Mesendoderm (in vitro differentiated cells): ENCODE measurements at regions not wholly inside any gene's neighbourhood (a gene's known extent, or its start where the extent isn't known, plus 50 kb on each side); places are given as distances from the start of the nearest gene placed in this dataset.

Experiments
- DNase-seq: peaks from one replicate; pipeline ENCODE4 v3.0.0; 2013
- H2AK5ac ChIP-seq: 2 replicates; pipeline ENCODE4 v1.6.1; 2013; ENCODE audit warnings: low read length, inconsistent platforms
- H2BK120ac ChIP-seq: 2 replicates; pipeline ENCODE4 v1.6.1; 2013; ENCODE audit warnings: low read depth, mild to moderate bottlenecking, low read length, moderate library complexity, mixed read lengths
- H2BK15ac ChIP-seq: replicated peaks from 2 replicates; pipeline ENCODE4 v1.6.1; 2013; ENCODE audit warnings: low read depth, mild to moderate bottlenecking, moderate library complexity
- H2BK5ac ChIP-seq: 2 replicates; pipeline ENCODE4 v1.6.1; 2013; ENCODE audit warnings: low read length, inconsistent platforms
- H3K18ac ChIP-seq: 2 replicates; pipeline ENCODE4 v1.6.1; 2013; ENCODE audit warnings: mild to moderate bottlenecking, low read length, mixed read lengths
- H3K23ac ChIP-seq: one replicate; pipeline ENCODE4 v1.6.1; 2013; ENCODE audit warnings: low read length
- H3K27ac ChIP-seq: 2 replicates; pipeline ENCODE4 v1.5.1; 2013; ENCODE audit warnings: low read depth, mild to moderate bottlenecking, inconsistent platforms, low read length, moderate library complexity
- H3K27me3 ChIP-seq: 2 replicates; pipeline ENCODE4 v1.6.1; 2013; ENCODE audit warnings: low read length, control low read depth, mild to moderate bottlenecking, inconsistent platforms; ENCODE audit not compliant: insufficient read depth, poor library complexity
- H3K36me3 ChIP-seq: 2 replicates; pipeline ENCODE4 v1.6.1; 2013; ENCODE audit warnings: low read length, inconsistent platforms; ENCODE audit not compliant: control insufficient read depth, insufficient read depth
- H3K4ac ChIP-seq: one replicate; pipeline ENCODE4 v1.6.1; 2013; ENCODE audit warnings: low read depth, mild to moderate bottlenecking, low read length, moderate library complexity
- H3K4me1 ChIP-seq: 2 replicates; pipeline ENCODE4 v1.6.1; 2013; ENCODE audit warnings: low read depth, low read length, inconsistent platforms; ENCODE audit not compliant: control insufficient read depth
- H3K4me2 ChIP-seq: 2 replicates; pipeline ENCODE4 v1.6.1; 2013; ENCODE audit warnings: low read length
- H3K4me3 ChIP-seq: 2 replicates; pipeline ENCODE4 v1.5.1; 2013; ENCODE audit warnings: mild to moderate bottlenecking, low read length
- H3K56ac ChIP-seq: one replicate; pipeline ENCODE4 v1.6.1; 2013; ENCODE audit warnings: low read length
- H3K79me1 ChIP-seq: 2 replicates; pipeline ENCODE4 v1.6.1; 2013; ENCODE audit warnings: low read length, inconsistent platforms
- H3K79me2 ChIP-seq: 2 replicates; pipeline ENCODE4 v1.6.1; 2013; ENCODE audit warnings: mild to moderate bottlenecking, low read length; ENCODE audit not compliant: control insufficient read depth, insufficient read depth
- H3K9ac ChIP-seq: 2 replicates; pipeline ENCODE4 v1.6.1; 2013; ENCODE audit warnings: low read length, inconsistent platforms
- H4K5ac ChIP-seq: one replicate; pipeline ENCODE4 v1.6.1; 2013; ENCODE audit warnings: low read length
- H4K8ac ChIP-seq: one replicate; pipeline ENCODE4 v1.6.1; 2013; ENCODE audit warnings: low read depth, mild to moderate bottlenecking, control low read depth, low read length, moderate library complexity
- WGBS: extraction: QIAGEN DNeasy Blood & Tissue Kit; methylation state at CpG from one replicate; pipeline ENCODE4 v1.1.7; 2013; ENCODE audit warnings: low lambda C conversion rate, missing lambda C conversion rate; ENCODE audit not compliant: insufficient coverage; ENCODE audit errors: extremely low coverage; 5-methylcytosine and 5-hydroxymethylcytosine counted together

DNA sequence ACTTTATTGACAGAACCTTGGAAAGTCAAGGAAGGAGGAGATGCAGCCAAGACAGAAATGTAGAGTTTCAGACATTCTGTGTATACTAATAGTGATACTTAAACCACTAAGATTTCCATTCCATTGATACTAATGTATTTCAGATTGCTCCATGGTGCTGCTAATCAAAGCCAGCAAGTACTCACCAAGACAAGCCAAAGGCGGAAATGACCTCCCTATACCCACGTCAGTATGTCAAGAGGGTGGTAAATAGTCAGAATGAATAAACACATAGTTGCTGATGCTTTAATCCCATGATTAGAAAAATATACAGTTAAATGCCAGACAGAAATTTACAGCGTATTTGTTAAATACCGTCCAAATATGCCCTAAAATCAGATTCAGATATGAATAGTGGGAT is 417.8 kb upstream of the INTU start:
- H4K5ac ChIP-seq: no peak overlapping the region
- no peak overlapping the region for H3K4me2 ChIP-seq
- H3K18ac ChIP-seq: no peak overlapping the region
- no peak overlapping the region for H3K9ac ChIP-seq
- WGBS: no CpG with 5 or more reads among the region's 4 CpGs
- H3K27me3 ChIP-seq: no peaks in the 10 kb centered on the region
- H4K8ac ChIP-seq: no peak overlapping the region
- no peak overlapping the region for H2BK120ac ChIP-seq
- H3K4me3 ChIP-seq: no peak overlapping the region
- peaks cover 1% of the 10 kb centered on the region for H3K4me1 ChIP-seq
- no peak overlapping the region for H2AK5ac ChIP-seq
- H2BK15ac ChIP-seq: no peak overlapping the region
- H3K56ac ChIP-seq: no peak overlapping the region
- H2BK5ac ChIP-seq: no peak overlapping the region
- DNase-seq: no peak
- no peak overlapping the region for H3K27ac ChIP-seq
- H3K79me2 ChIP-seq: no peaks in the 10 kb centered on the region
- H3K79me1 ChIP-seq: no peaks in the 10 kb centered on the region
- H3K4ac ChIP-seq: no peak overlapping the region
- H3K36me3 ChIP-seq: no peaks in the 10 kb centered on the region
- H3K23ac ChIP-seq: no peak overlapping the region

DNA sequence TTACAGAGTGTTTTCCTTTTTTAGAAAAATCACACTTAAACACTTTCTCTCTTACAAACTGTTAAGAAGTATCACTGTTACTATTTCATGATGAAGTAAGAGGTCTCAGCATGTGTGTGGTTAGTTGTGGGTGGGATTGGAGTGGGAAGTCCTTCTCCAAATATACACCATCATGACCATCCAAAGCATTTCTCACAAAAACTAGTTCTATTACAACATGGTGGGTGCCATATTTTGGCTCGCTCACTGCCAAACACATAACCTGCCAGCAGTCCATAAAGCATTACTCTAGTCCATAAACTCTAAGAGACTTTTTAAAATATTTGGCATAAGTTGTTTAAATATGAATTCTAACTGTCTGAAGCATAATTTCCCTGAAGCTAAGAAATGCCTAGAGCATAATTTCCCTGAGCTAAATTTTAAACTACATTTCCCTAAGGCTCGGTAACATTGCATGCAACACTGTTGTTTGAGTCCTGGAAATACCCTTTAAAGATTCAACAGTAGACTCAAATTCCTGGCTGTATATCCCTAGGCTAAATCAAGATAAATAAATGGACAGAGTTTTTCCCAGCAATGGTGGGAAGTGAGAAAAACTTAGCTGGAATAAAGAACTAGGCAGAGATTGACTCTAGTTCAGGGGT is 415.0 kb upstream of the INTU start:
- H3K4me1 ChIP-seq: no peaks in the 10 kb centered on the region
- H3K18ac ChIP-seq: no peak overlapping the region
- H3K79me1 ChIP-seq: no peaks in the 10 kb centered on the region
- no peak overlapping the region for H2BK15ac ChIP-seq
- no peak for DNase-seq
- no peak overlapping the region for H3K4me3 ChIP-seq
- H2BK120ac ChIP-seq: no peak overlapping the region
- H3K4ac ChIP-seq: no peak overlapping the region
- no peak overlapping the region for H4K5ac ChIP-seq
- no peak overlapping the region for H4K8ac ChIP-seq
- no peak overlapping the region for H2BK5ac ChIP-seq
- H3K4me2 ChIP-seq: no peak overlapping the region
- H3K36me3 ChIP-seq: no peaks in the 10 kb centered on the region
- WGBS: no CpG with 5 or more reads among the region's 2 CpGs
- no peak overlapping the region for H3K56ac ChIP-seq
- H3K23ac ChIP-seq: no peak overlapping the region
- no peak overlapping the region for H2AK5ac ChIP-seq
- H3K9ac ChIP-seq: no peak overlapping the region
- H3K79me2 ChIP-seq: no peaks in the 10 kb centered on the region
- no peaks in the 10 kb centered on the region for H3K27me3 ChIP-seq
- H3K27ac ChIP-seq: no peak overlapping the region

DNA sequence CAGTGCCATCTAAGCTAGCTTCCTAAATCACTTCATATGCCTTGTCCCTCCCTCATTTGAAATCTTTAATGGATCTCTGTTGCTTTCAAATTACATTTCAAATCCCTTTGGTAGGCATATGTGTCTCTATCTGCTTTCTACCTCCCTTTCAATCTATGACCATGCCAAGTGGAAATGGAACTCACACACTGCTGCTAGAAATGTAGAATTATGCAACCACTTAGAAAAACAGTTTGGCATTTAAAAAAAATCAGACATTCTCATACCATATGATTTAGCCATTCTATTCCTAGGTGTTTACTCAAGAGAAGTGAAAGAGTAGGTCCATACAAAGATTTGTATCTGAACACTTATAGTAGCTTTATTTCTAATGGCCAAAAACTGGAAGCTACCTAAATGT is 413.5 kb upstream of the INTU start:
- no peak overlapping the region for H2AK5ac ChIP-seq
- H4K8ac ChIP-seq: no peak overlapping the region
- no peaks in the 10 kb centered on the region for H3K79me1 ChIP-seq
- H3K79me2 ChIP-seq: no peaks in the 10 kb centered on the region
- H3K9ac ChIP-seq: no peak overlapping the region
- H3K36me3 ChIP-seq: no peaks in the 10 kb centered on the region
- H2BK5ac ChIP-seq: no peak overlapping the region
- H3K27ac ChIP-seq: no peak overlapping the region
- H2BK15ac ChIP-seq: no peak overlapping the region
- H3K4me3 ChIP-seq: no peak overlapping the region
- H4K5ac ChIP-seq: no peak overlapping the region
- no peak overlapping the region for H3K23ac ChIP-seq
- H3K18ac ChIP-seq: no peak overlapping the region
- no peak overlapping the region for H2BK120ac ChIP-seq
- H3K4me2 ChIP-seq: no peak overlapping the region
- no peaks in the 10 kb centered on the region for H3K27me3 ChIP-seq
- no peak for DNase-seq
- no peaks in the 10 kb centered on the region for H3K4me1 ChIP-seq
- H3K4ac ChIP-seq: no peak overlapping the region
- no peak overlapping the region for H3K56ac ChIP-seq

GRCh38 chr4:127224556-127224955 is 408.2 kb upstream of the INTU start:
- H3K4me3 ChIP-seq: no peak overlapping the region
- H2AK5ac ChIP-seq: no peak overlapping the region
- no peak overlapping the region for H3K4ac ChIP-seq
- H3K56ac ChIP-seq: no peak overlapping the region
- no peaks in the 10 kb centered on the region for H3K36me3 ChIP-seq
- no peak overlapping the region for H2BK120ac ChIP-seq
- H2BK15ac ChIP-seq: no peak overlapping the region
- H3K79me1 ChIP-seq: no peaks in the 10 kb centered on the region
- H3K79me2 ChIP-seq: no peaks in the 10 kb centered on the region
- no peak overlapping the region for H3K4me2 ChIP-seq
- no peaks in the 10 kb centered on the region for H3K4me1 ChIP-seq
- H3K27me3 ChIP-seq: no peaks in the 10 kb centered on the region
- no peak overlapping the region for H4K8ac ChIP-seq
- no peak overlapping the region for H3K27ac ChIP-seq
- no peak for DNase-seq
- WGBS: no CpG with 5 or more reads among the region's 5 CpGs
- H4K5ac ChIP-seq: no peak overlapping the region
- H3K9ac ChIP-seq: no peak overlapping the region
- no peak overlapping the region for H3K18ac ChIP-seq
- H2BK5ac ChIP-seq: no peak overlapping the region
- no peak overlapping the region for H3K23ac ChIP-seq

DNA sequence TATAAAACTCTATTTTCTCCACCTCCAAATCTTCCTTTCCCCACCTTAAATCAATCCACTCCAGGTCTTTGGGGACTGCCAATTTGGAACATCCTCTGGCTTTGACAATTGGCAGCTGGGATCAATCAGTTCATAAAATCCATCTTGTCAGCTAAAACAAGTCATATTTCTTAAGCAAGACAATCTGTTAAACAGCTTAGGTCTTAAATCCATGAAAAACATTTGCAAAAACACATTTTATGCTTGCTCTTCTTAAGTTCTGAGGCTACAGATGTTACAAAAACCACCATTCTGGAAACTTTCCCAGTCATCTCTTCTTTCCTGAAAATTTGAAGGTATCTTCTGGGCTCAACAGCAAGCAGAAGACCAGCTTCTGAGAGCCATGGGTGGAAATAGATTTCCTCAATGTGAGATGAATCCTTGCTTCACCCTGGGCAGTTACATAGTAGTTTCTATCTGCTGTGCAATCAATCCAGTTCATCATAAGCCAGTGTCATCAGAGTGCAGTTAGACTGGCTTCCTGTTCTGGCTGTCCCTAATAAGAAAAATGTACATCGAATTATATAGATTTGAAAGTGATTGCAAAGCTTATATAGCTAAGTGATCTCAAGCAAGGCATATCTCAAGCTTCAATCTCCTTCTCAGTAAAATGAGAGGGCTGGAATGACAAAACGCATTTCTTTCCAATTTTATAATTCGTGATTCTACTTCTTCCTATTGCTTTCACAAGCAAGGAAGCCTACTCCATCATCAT is 402.7 kb upstream of the INTU start:
- Histone ChIP-seq H3K4me2 (no peak overlapping the region), H3K36me3 (no peaks in the 10 kb centered on the region), H3K4me3 (no peak overlapping the region), H4K8ac (no peak overlapping the region), H2AK5ac (no peak overlapping the region), H3K79me2 (no peaks in the 10 kb centered on the region), H3K4me1 (no peaks in the 10 kb centered on the region), H2BK120ac (no peak overlapping the region), H3K79me1 (no peaks in the 10 kb centered on the region), H3K23ac (no peak overlapping the region), H2BK5ac (no peak overlapping the region), H4K5ac (no peak overlapping the region), H3K27me3 (no peaks in the 10 kb centered on the region), H2BK15ac (no peak overlapping the region), H3K18ac (no peak overlapping the region), H3K27ac (no peak overlapping the region), H3K9ac (no peak overlapping the region), H3K4ac (no peak overlapping the region), H3K56ac (no peak overlapping the region)
- DNase-seq: no peak
- no CpG with 5 or more reads among the region's 3 CpGs for WGBS

- no peaks in the 10 kb centered on the region for H3K79me2 ChIP-seq
- H3K27me3 ChIP-seq: no peaks in the 10 kb centered on the region
- no peak overlapping the region for H3K23ac ChIP-seq
- H3K18ac ChIP-seq: no peak overlapping the region
- H3K4ac ChIP-seq: no peak overlapping the region
- no peak overlapping the region for H3K27ac ChIP-seq
- DNase-seq: no peak
- H2BK5ac ChIP-seq: no peak overlapping the region
- H2BK15ac ChIP-seq: no peak overlapping the region
- no peak overlapping the region for H2BK120ac ChIP-seq
- H3K4me2 ChIP-seq: no peak overlapping the region
- H3K4me1 ChIP-seq: no peaks in the 10 kb centered on the region
- H4K5ac ChIP-seq: no peak overlapping the region
- H4K8ac ChIP-seq: no peak overlapping the region
- H3K56ac ChIP-seq: no peak overlapping the region
- WGBS: no CpG with 5 or more reads among the region's 2 CpGs
- H3K9ac ChIP-seq: no peak overlapping the region
- no peaks in the 10 kb centered on the region for H3K36me3 ChIP-seq
- H3K79me1 ChIP-seq: no peaks in the 10 kb centered on the region
- no peak overlapping the region for H3K4me3 ChIP-seq
- H2AK5ac ChIP-seq: no peak overlapping the region
Observed at GRCh38 chr4:127236889-127237288, 395.9 kb upstream of the INTU start.
